ENCODE measurements at regions not wholly inside any gene's neighbourhood (a gene's known extent, or its start where the extent isn't known, plus 50 kb on each side); places are given as distances from the start of the nearest gene placed in this dataset.
"Not testable (repeated sequence)": the region's sequence is repeated elsewhere in the genome, so short reads cannot be mapped to it uniquely, and the experiment has no call there.

GRCh38 chr7:81211934-81212320 is 293.1 kb upstream of the SEMA3C start:
- DNase-seq: no peak

GRCh38 chr7:81211204-81211933 is 292.5 kb upstream of the SEMA3C start:
- no peak for DNase-seq

- DNase-seq: no peak
Observed at GRCh38 chr7:81210137-81211064, 291.6 kb upstream of the SEMA3C start.

GRCh38 chr7:81209059-81209458 is 290.2 kb upstream of the SEMA3C start:
- no peak for DNase-seq

GRCh38 chr7:81207801-81208200 is 288.9 kb upstream of the SEMA3C start:
- DNase-seq: no peak

GRCh38 chr7:81206667-81207360 is 288.0 kb upstream of the SEMA3C start:
- no peak for DNase-seq

GRCh38 chr7:81206217-81206616 is 287.4 kb upstream of the SEMA3C start:
- no peak for DNase-seq

GRCh38 chr7:81201188-81201587 is 282.3 kb upstream of the SEMA3C start:
- DNase-seq: no peak

GRCh38 chr7:81198766-81199165 is 279.9 kb upstream of the SEMA3C start:
- no peak for DNase-seq

- DNase-seq: no peak
Observed at GRCh38 chr7:81197266-81197665, 278.4 kb upstream of the SEMA3C start.

- DNase-seq: no peak
Observed at GRCh38 chr7:81195033-81195432, 276.2 kb upstream of the SEMA3C start.

GRCh38 chr7:81190997-81191768 is 272.3 kb upstream of the SEMA3C start:
- DNase-seq: no peak

GRCh38 chr7:81187753-81188152 is 268.9 kb upstream of the SEMA3C start:
- no peak for DNase-seq

GRCh38 chr7:81186691-81187090 is 267.8 kb upstream of the SEMA3C start:
- no peak for DNase-seq

GRCh38 chr7:81185072-81185471 is 266.2 kb upstream of the SEMA3C start:
- no peak for DNase-seq

- DNase-seq: no peak
Observed at GRCh38 chr7:81183326-81183725, 264.5 kb upstream of the SEMA3C start.

GRCh38 chr7:81182056-81182455 is 263.2 kb upstream of the SEMA3C start:
- not testable (repeated sequence) for DNase-seq

GRCh38 chr7:81181066-81181465 is 262.2 kb upstream of the SEMA3C start:
- DNase-seq: no peak

GRCh38 chr7:81180573-81180972 is 261.7 kb upstream of the SEMA3C start:
- DNase-seq: no peak

GRCh38 chr7:81175275-81175940 is 256.6 kb upstream of the SEMA3C start:
- no peak for DNase-seq

GRCh38 chr7:81173766-81174281 is 255.0 kb upstream of the SEMA3C start:
- DNase-seq: no peak

GRCh38 chr7:81170291-81170690 is 251.4 kb upstream of the SEMA3C start:
- DNase-seq: no peak

Measured in hippocampal formation (tissue), 2 donors.